IMR-90 (cell line): ENCODE measurements at regions not wholly inside any gene's neighbourhood (a gene's known extent, or its start where the extent isn't known, plus 50 kb on each side); places are given as distances from the start of the nearest gene placed in this dataset.

Source experiments
- CEBPB ChIP-seq: IDR thresholded peaks from 2 replicates; pipeline ENCODE4 v1.6.1; 2012; ENCODE audit warnings: low read depth, low read length, improper control_type of control experiment
- CHD1 ChIP-seq: IDR thresholded peaks from 2 replicates; pipeline ENCODE4 v1.6.1; 2012; ENCODE audit warnings: low read depth, low read length, improper control_type of control experiment
- CTCF ChIP-seq: conservative IDR thresholded peaks from 2 replicates; pipeline ENCODE4 v1.5.1; 2012; ENCODE audit warnings: mild to moderate bottlenecking, low read depth, low read length, improper control_type of control experiment
- ELK1 ChIP-seq: fragments of 150-350 bp; IDR thresholded peaks from 2 replicates; pipeline ENCODE4 v1.6.1; 2016; ENCODE audit warnings: low read depth, mild to moderate bottlenecking, low read length, moderate library complexity, borderline replicate concordance
- FOS ChIP-seq: fragments of 150-350 bp; IDR thresholded peaks from 2 replicates; pipeline ENCODE4 v1.6.1; 2016; ENCODE audit warnings: low read depth, low read length
- MXI1 ChIP-seq: IDR thresholded peaks from 2 replicates; pipeline ENCODE4 v1.6.1; 2012; ENCODE audit warnings: low read depth, mild to moderate bottlenecking, low read length, moderate library complexity, borderline replicate concordance
- NFE2L2 ChIP-seq: fragments of 150-350 bp; IDR thresholded peaks from 2 replicates; pipeline ENCODE4 v1.6.1; 2016; ENCODE audit warnings: low read depth, mild to moderate bottlenecking, low read length
- POLR2A ChIP-seq: IDR thresholded peaks from 2 replicates; pipeline ENCODE4 v1.6.1; 2012; ENCODE audit warnings: mild to moderate bottlenecking, low read depth, low read length
- RAD21 ChIP-seq: IDR thresholded peaks from 2 replicates; pipeline ENCODE4 v1.6.1; 2012; ENCODE audit warnings: low read length, improper control_type of control experiment
- SMC3 ChIP-seq: fragments of 150-350 bp; IDR thresholded peaks from 2 replicates; pipeline ENCODE4 v1.6.1; 2016; ENCODE audit warnings: low read depth, mild to moderate bottlenecking, antibody characterized with exemption, low read length, moderate library complexity
- USF2 ChIP-seq: fragments of 150-350 bp; IDR thresholded peaks from 2 replicates; pipeline ENCODE4 v1.6.1; 2017; ENCODE audit warnings: mild to moderate bottlenecking, antibody characterized with exemption, low read length, low read depth

- no peak for TF ChIP-seq CTCF
- no peak for TF ChIP-seq SMC3
- TF ChIP-seq POLR2A = no peak
- TF ChIP-seq CHD1 = no peak
- no peak for TF ChIP-seq NFE2L2
- no peak for TF ChIP-seq RAD21
- TF ChIP-seq USF2 = no peak
- TF ChIP-seq CEBPB = no peak
- TF ChIP-seq FOS = no peak
- no peak for TF ChIP-seq MXI1
- TF ChIP-seq ELK1 = no peak
These were observed 394.5 kb upstream of the ZNF462 start for GRCh38 chr9:106468431-106468830.
